ENCODE measurements at regions not wholly inside any gene's neighbourhood (a gene's known extent, or its start where the extent isn't known, plus 50 kb on each side); places are given as distances from the start of the nearest gene placed in this dataset.

GRCh38 chr6:18724056-18724455 is 336.9 kb downstream of the RNF144B start:
- TF ChIP-seq POLR2A (IDR thresholded peaks at IDR 0.05; ENCODE audit: low read depth, low read length) = no peak
- no peak for TF ChIP-seq POLR2AphosphoS5 (IDR thresholded peaks at IDR 0.05; ENCODE audit: low read depth, low read length)
- no peak for TF ChIP-seq TAF1 (IDR thresholded peaks at IDR 0.05; ENCODE audit: low read depth, low read length)
